ENCODE measurements at regions not wholly inside any gene's neighbourhood (a gene's known extent, or its start where the extent isn't known, plus 50 kb on each side); places are given as distances from the start of the nearest gene placed in this dataset.
"Not testable (repeated sequence)": the region's sequence is repeated elsewhere in the genome, so short reads cannot be mapped to it uniquely, and the experiment has no call there.

GRCh38 chr4:34000356-34000755 lies 2244.0 kb downstream of the ARAP2 start:
- FAIRE-seq = no peak

DNA sequence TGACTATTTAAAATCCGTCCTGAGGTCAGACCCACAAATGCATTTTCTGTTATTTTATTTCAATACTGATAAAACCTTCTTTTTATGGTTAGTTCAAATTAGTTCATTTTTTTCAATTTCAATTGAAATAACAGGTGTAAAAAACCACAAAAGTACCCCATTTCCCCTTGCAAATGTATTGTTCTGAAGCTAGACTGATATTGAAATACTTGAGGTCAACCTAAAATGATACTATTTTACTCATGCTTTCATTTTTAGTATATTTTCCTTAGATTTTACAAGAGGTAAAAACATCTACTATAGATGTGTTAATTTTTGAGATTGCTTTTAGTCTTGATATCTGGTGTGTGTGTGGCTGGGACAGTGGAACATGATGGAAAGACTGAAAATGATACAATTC lies 2237.8 kb downstream of the ARAP2 start:
- FAIRE-seq = not testable (repeated sequence)

DNA sequence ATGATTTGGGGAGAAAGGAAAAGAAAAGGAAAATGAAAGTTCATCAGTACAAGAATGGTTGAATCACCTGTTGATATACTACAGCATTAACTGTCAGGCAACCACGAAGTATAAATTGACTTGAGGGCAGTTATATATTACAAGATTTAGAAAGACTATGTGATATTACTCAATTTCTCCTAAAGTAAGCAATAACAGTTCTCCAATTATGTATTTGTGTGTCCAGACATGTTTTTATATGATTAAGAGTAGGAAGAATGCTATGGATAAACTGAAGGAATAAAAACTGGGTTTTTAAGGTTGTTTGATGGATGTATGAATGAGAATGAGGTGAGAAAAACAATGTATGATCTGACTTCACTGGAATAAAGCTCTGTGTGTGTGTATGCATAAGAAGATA lies 2234.4 kb downstream of the ARAP2 start:
- no peak for FAIRE-seq

GRCh38 chr4:34010751-34011519 lies 2233.4 kb downstream of the ARAP2 start:
- FAIRE-seq = no peak

DNA sequence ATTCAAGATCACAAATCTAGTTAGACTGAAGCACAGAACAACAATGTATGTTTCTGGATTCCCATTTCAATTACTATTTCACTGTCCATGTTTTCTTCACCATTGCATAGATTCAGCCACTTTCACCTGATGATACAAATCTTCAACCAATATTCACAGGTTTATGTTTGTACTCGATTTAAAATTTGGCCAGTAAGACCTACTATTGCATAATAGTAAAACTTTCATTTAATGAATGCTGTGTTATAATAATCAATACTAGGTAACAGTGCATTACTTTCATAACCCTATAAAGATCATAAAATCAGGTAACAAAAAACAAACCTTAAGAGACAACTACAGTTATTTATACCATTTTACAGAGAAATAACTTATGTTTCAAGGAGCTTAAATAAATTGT lies 2209.1 kb downstream of the ARAP2 start:
- no peak for FAIRE-seq

- no peak for FAIRE-seq
Measured at GRCh38 chr4:34037280-34037679, 2207.0 kb downstream of the ARAP2 start.

DNA sequence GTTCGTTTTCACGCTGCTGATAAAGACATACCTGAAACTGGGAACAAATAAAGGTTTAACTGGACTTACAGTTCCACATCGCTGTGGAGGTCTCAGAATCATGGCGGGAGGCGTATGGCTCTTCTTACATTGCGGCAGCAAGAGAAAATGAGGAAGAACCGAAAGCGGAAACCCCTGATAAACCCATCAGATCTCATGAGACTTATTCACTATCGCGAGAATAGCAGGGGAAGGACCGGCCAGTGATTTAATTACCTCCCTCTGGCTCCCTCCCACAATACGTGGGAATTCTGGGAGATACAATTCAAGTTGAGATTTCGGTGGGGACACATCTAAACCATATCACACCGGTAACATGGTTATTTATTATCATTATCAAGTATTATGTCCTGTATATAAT lies 2204.5 kb downstream of the ARAP2 start:
- FAIRE-seq = no peak

GRCh38 chr4:34043131-34043530 lies 2201.2 kb downstream of the ARAP2 start:
- FAIRE-seq = no peak

DNA sequence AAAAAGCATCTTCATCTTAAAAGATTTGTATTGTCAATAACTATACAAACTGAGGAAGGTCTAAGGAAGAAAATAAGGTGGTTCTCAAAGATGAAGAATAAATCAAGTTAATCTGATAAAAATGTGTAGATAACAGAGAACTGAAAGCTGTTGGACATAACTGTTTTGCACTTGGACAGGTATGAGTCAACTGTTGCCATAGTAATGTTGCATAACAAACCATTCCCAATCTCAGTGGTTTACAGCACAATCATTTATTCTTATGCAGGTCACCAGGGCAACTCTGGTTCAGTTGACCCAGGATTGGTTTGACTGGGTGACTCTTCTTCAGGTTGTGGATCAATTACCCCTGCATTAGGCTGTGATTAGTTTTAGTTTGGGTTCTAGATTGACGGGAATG lies 2197.7 kb downstream of the ARAP2 start:
- FAIRE-seq = no peak

- no peak for FAIRE-seq
Measured at GRCh38 chr4:34047363-34047762, 2197.0 kb downstream of the ARAP2 start.

DNA sequence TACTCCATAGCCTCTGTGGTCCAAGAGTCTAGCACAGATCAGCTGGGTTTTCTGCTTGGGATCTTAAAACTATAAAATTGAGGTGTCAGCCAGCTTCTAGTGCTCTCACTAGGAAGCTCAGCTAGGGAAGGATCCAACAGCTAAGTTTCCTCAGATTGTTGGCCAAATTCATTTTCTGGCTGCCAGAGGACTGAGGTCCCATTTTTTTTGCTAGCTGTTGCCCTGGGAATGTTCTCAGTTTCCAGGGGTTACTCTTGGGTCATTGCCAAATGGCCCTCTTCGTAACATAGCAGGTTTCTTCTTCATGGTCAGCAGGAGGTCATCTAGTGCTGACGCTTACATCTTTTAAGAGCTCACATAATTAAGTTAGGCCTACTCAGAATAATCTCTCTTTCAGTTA lies 2178.2 kb downstream of the ARAP2 start:
- no peak for FAIRE-seq

DNA sequence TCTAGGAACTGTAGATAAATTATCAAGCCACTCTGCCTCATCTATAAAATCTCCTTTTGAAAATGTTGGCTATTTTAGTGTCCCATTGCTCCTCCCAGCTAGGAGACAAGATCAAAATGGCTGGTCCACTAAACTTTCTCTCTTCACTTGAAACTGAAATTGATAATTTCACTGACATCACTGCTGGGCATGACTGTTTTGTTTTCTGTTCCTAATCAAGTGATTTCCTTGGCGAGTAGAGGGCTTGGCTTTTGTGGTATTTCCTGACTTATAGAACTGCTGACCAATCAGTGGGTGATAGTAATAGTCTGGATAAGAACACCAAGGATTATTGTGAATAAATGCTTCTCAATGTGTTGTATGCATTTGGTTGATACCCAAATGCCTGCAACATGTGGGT lies 2152.9 kb downstream of the ARAP2 start:
- no peak for FAIRE-seq

DNA sequence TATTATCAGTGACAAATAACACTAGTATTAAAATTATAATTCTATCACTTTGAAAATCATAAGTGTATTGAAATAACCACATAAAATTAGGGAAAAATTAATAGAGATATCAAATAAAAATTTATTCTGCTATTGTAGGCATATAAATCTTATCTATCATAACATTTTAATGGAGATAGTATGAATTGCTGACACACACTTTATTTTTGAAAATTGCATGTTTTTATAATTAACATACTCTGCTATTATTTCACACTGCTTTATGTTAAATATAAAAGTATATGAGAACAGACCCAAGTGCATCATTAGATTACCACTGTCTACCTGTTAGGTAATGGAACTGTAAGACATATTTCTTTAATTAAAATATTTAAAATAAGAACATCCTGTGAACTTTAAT lies 2150.2 kb downstream of the ARAP2 start:
- FAIRE-seq = no peak

DNA sequence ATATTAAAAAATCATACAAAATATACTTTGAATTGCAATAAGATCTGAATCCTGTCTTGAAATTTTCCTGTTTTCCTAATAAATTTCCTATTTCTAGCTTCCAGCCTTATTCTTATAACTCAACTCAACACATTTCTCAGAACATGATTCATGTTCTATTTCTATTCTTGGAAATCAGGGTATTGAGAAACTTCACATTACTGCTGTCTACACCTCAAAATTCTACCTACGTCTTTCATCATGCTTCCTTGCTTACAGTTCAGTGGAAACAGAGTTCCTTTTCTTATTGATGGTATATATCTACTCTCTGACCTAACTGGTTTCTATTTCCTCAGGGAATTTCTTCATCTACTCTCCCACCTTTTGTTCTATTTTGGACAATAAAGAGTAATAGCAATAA lies 2139.0 kb downstream of the ARAP2 start:
- FAIRE-seq = no peak

GRCh38 chr4:34108391-34108790 lies 2135.9 kb downstream of the ARAP2 start:
- no peak for FAIRE-seq

- no peak for FAIRE-seq
Measured at GRCh38 chr4:34112573-34112972, 2131.7 kb downstream of the ARAP2 start.

DNA sequence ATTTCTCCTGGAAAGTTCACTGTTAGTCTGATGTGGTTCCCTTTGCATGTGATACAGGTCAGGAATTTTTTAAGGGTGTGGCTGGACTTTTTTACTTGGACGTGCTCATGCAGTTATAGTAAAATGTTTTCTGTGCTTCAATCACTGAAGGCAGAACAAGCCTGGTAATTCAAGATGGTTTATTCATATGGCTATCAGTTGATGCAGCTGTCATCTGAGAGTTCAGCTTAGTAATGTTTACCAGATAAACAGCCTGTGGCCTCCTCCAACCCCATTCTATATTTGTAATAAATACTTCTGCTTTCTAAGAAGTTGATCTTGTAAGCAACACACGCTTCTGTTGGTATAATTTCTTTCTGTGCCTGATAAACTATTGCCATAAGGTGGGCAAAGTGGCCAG lies 2105.9 kb downstream of the ARAP2 start:
- no peak for FAIRE-seq

GRCh38 chr4:34139346-34139745 lies 2105.0 kb downstream of the ARAP2 start:
- no peak for FAIRE-seq

GRCh38 chr4:34148322-34148908 lies 2095.9 kb downstream of the ARAP2 start:
- no peak for FAIRE-seq

GRCh38 chr4:34157547-34157946 lies 2086.8 kb downstream of the ARAP2 start:
- FAIRE-seq = no peak

DNA sequence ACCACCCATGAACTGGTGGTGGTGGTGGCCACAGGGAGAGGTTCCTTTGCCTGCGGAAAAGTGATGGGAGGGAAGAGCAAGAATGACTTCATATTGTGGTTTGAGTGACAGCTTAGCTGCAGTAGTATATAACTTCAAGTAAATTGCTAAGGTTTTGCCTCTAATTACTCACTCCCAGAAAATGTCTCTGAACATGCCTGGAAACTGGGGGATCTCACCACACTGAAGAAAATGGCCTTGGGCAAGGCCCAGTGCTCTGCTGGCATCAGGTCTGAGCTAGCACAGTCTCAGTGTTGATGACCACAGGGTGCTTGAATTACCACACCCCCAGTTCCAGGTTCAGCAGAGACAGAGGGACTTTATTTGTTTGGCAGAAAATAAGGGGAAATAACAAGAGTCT lies 2085.4 kb downstream of the ARAP2 start:
- FAIRE-seq = no peak

- no peak for FAIRE-seq
Measured at GRCh38 chr4:34170946-34171345, 2073.4 kb downstream of the ARAP2 start.

- FAIRE-seq = no peak
Measured at GRCh38 chr4:34176609-34177008, 2067.7 kb downstream of the ARAP2 start.

DNA sequence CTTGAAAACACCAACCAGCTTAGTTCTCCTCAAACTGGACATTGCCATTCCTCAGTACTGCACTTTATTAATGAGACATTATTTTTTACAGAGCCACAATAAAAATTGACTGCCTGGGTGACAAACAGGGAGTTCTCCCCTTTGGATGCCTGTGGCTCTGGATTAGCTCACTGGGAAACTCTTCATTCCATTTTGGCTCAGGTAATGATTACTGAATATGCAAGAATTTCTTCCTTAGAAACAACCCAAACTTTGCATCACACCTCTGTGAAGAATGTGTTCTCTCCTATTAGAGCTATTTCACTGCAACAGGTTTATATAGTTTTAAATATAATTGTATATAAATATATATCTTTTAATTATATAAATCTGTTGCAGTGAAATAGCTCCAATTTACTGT lies 2065.8 kb downstream of the ARAP2 start:
- no peak for FAIRE-seq

- FAIRE-seq = no peak
Measured at GRCh38 chr4:34181311-34181841, 2062.9 kb downstream of the ARAP2 start.

Data from endometrium (tissue), 2 donors.